GM21723 (cell line): ENCODE measurements at regions not wholly inside any gene's neighbourhood (a gene's known extent, or its start where the extent isn't known, plus 50 kb on each side); places are given as distances from the start of the nearest gene placed in this dataset.

Experiments
- ATAC-seq: cut with Tn5 transposase; IDR thresholded peaks from one replicate; pipeline ENCODE4 v1.9.1; 2021; ENCODE audit warnings: mild to moderate bottlenecking, moderate library complexity; ENCODE audit not compliant: unreplicated experiment

- no peak for ATAC-seq
These were observed 432.9 kb downstream of the TLE4 start for GRCh38 chr9:80004714-80005113.

GRCh38 chr9:79990536-79990935 is 418.8 kb downstream of the TLE4 start:
- ATAC-seq, result no peak

DNA sequence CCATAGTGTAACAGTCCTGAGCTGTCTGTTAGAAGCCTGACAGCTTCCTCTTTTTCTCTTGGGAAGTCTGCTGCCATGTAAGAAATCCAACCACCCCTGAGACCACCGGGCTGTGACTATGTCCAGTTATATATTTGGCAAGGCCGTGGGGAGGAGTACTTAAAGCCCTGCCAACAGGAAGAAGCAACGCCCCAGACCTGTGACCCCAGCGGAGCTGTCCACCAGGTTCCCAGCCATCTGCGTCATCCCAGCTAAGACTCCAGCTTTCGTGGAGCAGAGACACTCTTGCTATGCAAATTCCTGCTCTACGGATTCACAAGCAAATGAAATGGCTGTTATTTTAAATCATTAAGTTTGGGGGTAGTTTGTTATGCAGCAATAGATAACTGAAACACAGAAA is 417.3 kb downstream of the TLE4 start:
- no peak for ATAC-seq

GRCh38 chr9:79988126-79988525 is 416.4 kb downstream of the TLE4 start:
- ATAC-seq, result no peak

DNA sequence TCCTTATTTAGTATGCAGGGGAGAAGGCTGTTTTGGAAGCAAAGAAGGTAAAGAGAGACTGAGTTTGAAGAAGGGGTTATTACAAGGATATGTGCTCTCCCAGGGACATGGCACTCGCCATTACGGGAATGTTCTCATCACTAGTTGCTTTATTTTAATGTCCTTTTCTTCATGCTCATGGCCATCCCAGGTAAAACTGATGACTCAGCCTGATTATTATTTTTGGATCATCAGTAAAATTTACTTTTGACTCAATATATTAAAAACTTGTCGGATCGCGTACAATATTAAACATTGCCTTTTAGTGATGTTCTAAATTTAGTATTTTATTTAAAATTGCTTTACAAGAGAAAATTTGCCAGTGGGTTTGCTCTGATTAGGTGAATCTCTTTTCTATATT is 414.7 kb downstream of the TLE4 start:
- no peak for ATAC-seq

GRCh38 chr9:79985772-79986171 is 414.0 kb downstream of the TLE4 start:
- no peak for ATAC-seq

GRCh38 chr9:79985264-79985663 is 413.5 kb downstream of the TLE4 start:
- no peak for ATAC-seq

DNA sequence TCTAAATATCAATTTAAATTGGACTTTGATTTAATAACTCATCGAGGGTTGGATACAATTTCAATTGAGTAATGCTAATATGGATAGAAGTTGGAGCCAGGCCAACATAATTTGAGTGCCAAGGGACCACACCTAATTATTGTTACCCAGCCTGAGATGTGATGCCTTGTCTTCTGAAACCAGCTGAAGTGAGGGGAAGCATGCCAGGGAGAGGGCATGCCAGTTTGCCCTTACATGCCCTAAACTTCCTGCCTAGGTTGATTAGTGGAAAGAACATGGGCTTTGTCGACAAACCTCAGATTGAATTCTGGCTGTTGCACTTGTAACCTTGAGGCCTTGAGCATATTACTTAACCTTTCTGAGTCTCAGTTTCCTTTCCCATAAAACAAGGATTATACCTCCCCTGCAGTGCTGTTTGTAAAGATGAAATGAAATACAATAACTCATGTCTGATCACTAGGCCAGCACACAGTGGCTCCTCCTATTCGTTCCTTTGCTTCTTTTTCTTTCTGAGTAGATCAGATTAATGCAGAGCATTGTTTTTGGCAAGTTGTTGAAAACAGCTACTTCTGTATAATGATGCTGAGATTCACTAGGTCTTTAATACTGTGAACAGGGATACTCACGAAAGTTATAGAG is 412.8 kb downstream of the TLE4 start:
- no peak for ATAC-seq

GRCh38 chr9:79980432-79980831 is 408.7 kb downstream of the TLE4 start:
- ATAC-seq, result no peak

DNA sequence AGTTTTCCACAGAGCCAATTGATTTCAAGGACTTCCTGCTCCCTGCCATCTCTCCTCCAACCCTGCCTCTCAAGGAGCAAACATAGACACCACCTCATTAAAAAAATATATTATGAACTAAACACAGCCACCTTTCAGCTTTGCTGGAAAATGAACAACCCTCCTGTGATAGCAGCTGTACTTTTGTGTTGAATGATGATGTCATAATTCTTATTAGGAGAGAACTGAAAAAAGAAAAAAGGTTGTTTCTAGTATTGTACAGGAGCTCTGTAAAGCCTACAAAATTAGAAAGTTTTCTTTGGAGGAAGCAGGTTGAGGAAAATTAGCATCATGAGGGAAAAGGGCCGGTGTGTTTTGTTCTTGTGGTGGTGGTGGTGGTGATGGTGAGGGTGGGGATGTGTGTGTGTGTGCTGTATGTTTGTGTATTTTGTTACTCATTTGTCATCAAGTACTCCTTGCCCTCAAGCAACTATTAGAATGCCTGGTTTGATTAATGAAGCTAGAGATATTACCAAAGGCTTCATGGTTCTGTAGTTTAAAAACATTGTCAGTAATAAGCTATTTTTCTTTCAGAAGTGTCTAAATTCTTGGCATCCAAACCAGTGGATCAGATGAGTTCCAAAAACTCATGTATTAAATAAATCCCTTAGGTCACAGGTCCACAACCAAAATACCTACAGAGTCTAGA is 405.9 kb downstream of the TLE4 start:
- no peak for ATAC-seq

- no peak for ATAC-seq
These were observed 405.3 kb downstream of the TLE4 start for GRCh38 chr9:79977074-79977435.

GRCh38 chr9:79976257-79977073 is 404.7 kb downstream of the TLE4 start:
- no peak for ATAC-seq

DNA sequence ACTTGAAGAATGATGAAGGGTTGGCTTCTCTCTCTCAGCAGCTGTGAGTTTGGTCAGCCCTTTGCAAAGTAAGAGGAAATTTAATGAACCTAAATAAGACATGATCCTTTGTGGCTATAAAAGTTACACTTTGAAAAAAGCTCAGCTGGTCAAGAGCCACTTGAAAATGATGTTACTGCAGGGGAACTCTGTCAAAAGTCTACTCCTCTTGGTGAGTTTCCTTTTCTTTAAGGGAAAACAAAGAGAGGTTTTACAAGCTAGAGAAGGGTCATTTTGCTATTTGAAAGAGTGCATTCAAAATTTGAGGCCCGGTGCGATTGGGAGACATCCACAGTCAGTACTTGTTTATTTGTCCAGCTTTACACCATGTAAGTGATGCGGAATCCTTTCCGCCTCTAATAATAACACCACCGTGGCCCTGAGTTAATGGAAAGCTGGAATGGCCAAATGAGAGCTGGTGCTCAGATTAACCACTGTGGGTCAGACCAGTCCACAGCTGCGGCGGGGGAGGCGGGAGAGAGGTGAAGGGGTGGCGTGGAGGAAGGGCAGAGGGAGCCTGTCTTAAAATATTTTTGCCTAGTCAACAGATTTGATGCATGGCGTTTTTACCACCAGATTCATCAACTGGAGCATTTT is 404.0 kb downstream of the TLE4 start:
- no peak for ATAC-seq

- ATAC-seq, result no peak
These were observed 403.1 kb downstream of the TLE4 start for GRCh38 chr9:79974806-79975422.

DNA sequence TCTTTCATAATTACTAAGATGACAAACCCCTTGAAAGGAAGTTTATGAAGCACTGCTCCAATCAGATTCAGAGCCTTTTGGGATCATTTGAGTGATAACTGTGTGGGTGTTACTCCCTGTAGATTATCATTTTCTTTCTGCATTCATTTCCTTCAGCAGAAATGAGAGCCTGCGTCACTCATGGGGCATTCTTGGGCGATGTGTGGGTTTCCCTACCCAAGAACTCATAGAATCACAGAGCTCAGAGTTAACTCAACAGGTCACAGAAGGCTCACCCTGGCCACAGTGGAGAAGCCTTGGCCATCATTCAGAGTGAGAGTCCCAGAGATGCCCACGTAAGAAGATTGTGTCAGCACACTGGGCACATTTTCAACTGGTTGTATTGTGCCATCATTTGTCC is 401.9 kb downstream of the TLE4 start:
- no peak for ATAC-seq

GRCh38 chr9:79970146-79970425 is 398.3 kb downstream of the TLE4 start:
- ATAC-seq, result no peak

GRCh38 chr9:79969393-79970145 is 397.8 kb downstream of the TLE4 start:
- no peak for ATAC-seq

- no peak for ATAC-seq
These were observed 396.8 kb downstream of the TLE4 start for GRCh38 chr9:79968533-79968932.

- ATAC-seq, result no peak
These were observed 391.1 kb downstream of the TLE4 start for GRCh38 chr9:79962836-79963235.

DNA sequence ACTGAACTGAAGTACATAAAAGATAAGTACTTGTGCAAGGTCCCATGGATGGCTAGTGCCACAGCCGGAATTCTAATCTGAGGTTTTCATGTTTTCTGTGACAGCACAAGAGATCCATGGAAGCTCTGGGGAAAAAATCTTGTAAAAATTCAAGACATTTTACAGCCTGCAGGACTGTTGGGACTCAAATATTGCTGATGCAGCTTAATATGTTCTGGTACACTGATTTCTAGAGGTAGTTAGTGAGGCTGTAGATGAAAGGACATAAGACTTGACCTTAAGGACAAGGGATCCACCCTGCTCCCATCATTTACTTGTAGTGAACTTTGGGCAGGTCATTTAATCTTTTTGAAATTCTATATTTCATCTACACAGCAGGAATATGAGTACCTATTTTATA is 390.4 kb downstream of the TLE4 start:
- ATAC-seq, result no peak

GRCh38 chr9:79955300-79955699 is 383.5 kb downstream of the TLE4 start:
- no peak for ATAC-seq
